CD4-positive, alpha-beta T cell treated with Interleukin-17A for 1 hour (primary cell): ENCODE measurements at regions not wholly inside any gene's neighbourhood (a gene's known extent, or its start where the extent isn't known, plus 50 kb on each side); places are given as distances from the start of the nearest gene placed in this dataset.
"Not testable (repeated sequence)": the region's sequence is repeated elsewhere in the genome, so short reads cannot be mapped to it uniquely, and the experiment has no call there.

Source experiments
- DNase-seq: peaks from one replicate; pipeline ENCODE4 v3.0.0-alpha.2; 2020

DNA sequence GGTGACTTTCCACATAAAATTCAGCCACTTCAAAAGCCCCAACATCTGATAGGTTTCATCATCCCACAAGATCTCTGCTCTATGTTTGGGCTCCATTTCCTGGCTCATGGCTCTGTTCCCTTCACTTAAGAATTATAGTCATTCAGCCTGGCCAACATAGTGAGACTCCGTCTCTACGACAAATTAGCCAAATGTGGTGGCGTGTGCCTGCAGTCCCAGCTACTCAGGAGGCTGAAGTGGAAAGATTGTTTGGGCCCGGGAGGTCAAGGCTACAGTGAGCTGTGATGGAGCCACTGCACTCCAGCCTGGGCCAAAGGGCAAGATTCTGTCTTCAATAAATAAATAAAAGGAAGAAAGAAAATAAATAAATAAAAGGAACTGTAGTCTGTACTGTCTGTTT is 57.9 kb upstream of the CTSV start:
- no peak for DNase-seq

DNA sequence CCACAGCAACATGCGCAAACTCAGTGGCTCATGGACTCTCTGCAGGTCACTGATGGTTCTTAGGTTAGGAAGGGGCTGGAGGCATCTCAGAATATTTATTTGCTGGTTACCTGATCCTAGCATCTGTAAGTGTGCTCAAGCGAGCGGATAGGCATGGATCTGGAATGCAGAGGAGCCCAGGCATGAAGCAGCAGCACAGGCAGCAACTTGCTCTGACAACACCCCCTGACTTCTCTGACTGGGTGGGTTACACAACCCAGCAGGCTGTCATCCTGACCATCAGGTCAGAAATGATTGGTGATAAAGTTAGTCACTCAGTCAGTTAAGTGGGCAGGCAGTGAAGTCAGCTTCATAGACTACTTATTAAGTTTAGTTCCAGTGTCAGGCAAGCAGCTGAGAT is 50.4 kb upstream of the CTSV start:
- DNase-seq: not testable (repeated sequence)
